ENCODE measurements at regions not wholly inside any gene's neighbourhood (a gene's known extent, or its start where the extent isn't known, plus 50 kb on each side); places are given as distances from the start of the nearest gene placed in this dataset.

DNA sequence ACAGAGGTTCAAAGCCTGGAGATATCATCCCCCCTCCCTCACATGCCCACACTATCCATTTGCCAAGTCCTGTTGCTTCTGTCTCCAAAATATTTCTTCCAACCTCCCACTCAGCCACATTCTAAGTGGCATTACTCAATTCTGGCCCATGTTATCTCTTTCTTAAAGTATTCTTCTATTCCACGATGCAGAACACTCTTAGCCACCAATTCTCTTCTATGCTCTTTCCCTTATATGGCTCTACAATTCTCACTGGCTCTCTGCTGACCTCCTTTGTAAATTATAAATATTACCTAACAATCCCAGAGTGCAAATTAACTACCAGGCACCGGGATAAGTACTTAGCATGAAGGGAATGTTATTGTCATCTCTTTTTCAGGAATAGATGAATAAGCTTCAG is 82.4 kb downstream of the KCNJ2 start:
- no peaks in the 10 kb centered on the region for H3K9me3 ChIP-seq
- no peaks in the 10 kb centered on the region for H3K36me3 ChIP-seq
- no peaks in the 10 kb centered on the region for H3K4me1 ChIP-seq
- H3K27me3 ChIP-seq: no peaks in the 10 kb centered on the region
- 68% methylated on average over 2 of the region's 2 CpGs for WGBS (ENCODE audit: insufficient coverage, low coverage, low lambda C conversion rate, missing lambda C conversion rate)
- TF ChIP-seq CTCF (IDR thresholded peaks at IDR 0.05): no peak
- no peak for TF ChIP-seq POLR2A (IDR thresholded peaks at IDR 0.05)
- intact Hi-C loops (cut with DNase I): no loop called here
- no peak overlapping the region for H3K4me3 ChIP-seq
- DNase-seq (no peak), ATAC-seq (no peak)
- H3K27ac ChIP-seq: no peak overlapping the region

GRCh38 chr17:70254735-70255460 is 85.6 kb downstream of the KCNJ2 start:
- intact Hi-C loops (cut with DNase I): no loop called here
- TF ChIP-seq CTCF (IDR thresholded peaks at IDR 0.05) (no peak), POLR2A (IDR thresholded peaks at IDR 0.05) (no peak)

GRCh38 chr17:70256751-70257150 is 87.4 kb downstream of the KCNJ2 start:
- Histone ChIP-seq H3K9me3 (no peaks in the 10 kb centered on the region), H3K27me3 (no peaks in the 10 kb centered on the region), H3K4me1 (no peaks in the 10 kb centered on the region), H3K4me3 (no peak overlapping the region), H3K36me3 (no peaks in the 10 kb centered on the region), H3K27ac (no peak overlapping the region)
- DNase-seq (no peak), ATAC-seq (no peak)
- TF ChIP-seq CTCF (IDR thresholded peaks at IDR 0.05) (no peak), POLR2A (IDR thresholded peaks at IDR 0.05) (no peak)
- intact Hi-C loops (cut with DNase I): no loop called here
- 53% methylated on average over 2 of the region's 2 CpGs for WGBS (ENCODE audit: insufficient coverage, low coverage, low lambda C conversion rate, missing lambda C conversion rate)

More at GRCh38 chr17:70254735-70255460, 85.6 kb downstream of the KCNJ2 start:
- Histone ChIP-seq H3K27me3 (no peaks in the 10 kb centered on the region), H3K4me1 (no peaks in the 10 kb centered on the region), H3K27ac (no peak overlapping the region), H3K36me3 (no peaks in the 10 kb centered on the region), H3K4me3 (no peak overlapping the region), H3K9me3 (no peaks in the 10 kb centered on the region)
- ATAC-seq (no peak), DNase-seq (no peak)
- 47% methylated on average over 2 of the region's 2 CpGs for WGBS (ENCODE audit: insufficient coverage, low coverage, low lambda C conversion rate, missing lambda C conversion rate)

- no peak for ATAC-seq
Measured at GRCh38 chr17:70258465-70258864, 89.1 kb downstream of the KCNJ2 start.

More at GRCh38 chr17:70258465-70258864, 89.1 kb downstream of the KCNJ2 start:
- no peak for TF ChIP-seq POLR2A (IDR thresholded peaks at IDR 0.05)
- no peak for TF ChIP-seq CTCF (IDR thresholded peaks at IDR 0.05)
- Histone ChIP-seq H3K4me3 (no peak overlapping the region), H3K27ac (no peak overlapping the region), H3K9me3 (no peaks in the 10 kb centered on the region), H3K36me3 (no peaks in the 10 kb centered on the region), H3K4me1 (no peaks in the 10 kb centered on the region), H3K27me3 (no peaks in the 10 kb centered on the region)
- DNase-seq: no peak
- intact Hi-C loops (cut with DNase I): no loop called here
